Hepatocyte (in vitro differentiated cells): ENCODE measurements at regions not wholly inside any gene's neighbourhood (a gene's known extent, or its start where the extent isn't known, plus 50 kb on each side); places are given as distances from the start of the nearest gene placed in this dataset.

ENCODE experiments used
- DNase-seq: peaks from one replicate; pipeline ENCODE4 v3.0.0-alpha.2; 2016; ENCODE audit warnings: low spot score
- H2AFZ ChIP-seq: fragments of 200-600 bp; sonication (generic); 2 replicates; pipeline ENCODE4 v1.6.0; 2016; ENCODE audit warnings: antibody characterized with exemption, mild to moderate bottlenecking
- H3K27ac ChIP-seq: fragments of 200-600 bp; sonication (generic); 2 replicates; pipeline ENCODE4 v1.5.1; 2016; ENCODE audit warnings: mild to moderate bottlenecking
- H3K27me3 ChIP-seq: fragments of 200-600 bp; sonication (generic); 2 replicates; pipeline ENCODE4 v1.6.1; 2016
- H3K36me3 ChIP-seq: fragments of 200-600 bp; sonication (generic); replicated peaks from 2 replicates; pipeline ENCODE4 v1.5.1; 2016; ENCODE audit warnings: low read depth; ENCODE audit not compliant: insufficient read depth
- H3K4me1 ChIP-seq: fragments of 200-600 bp; sonication (generic); 2 replicates; pipeline ENCODE4 v1.5.1; 2016; ENCODE audit warnings: mild to moderate bottlenecking, moderate library complexity; ENCODE audit not compliant: insufficient read depth
- H3K4me2 ChIP-seq: fragments of 200-600 bp; sonication (generic); 2 replicates; pipeline ENCODE4 v1.6.0; 2016
- H3K4me3 ChIP-seq: fragments of 200-600 bp; sonication (generic); 2 replicates; pipeline ENCODE4 v1.5.1; 2016; ENCODE audit warnings: mild to moderate bottlenecking
- H3K79me2 ChIP-seq: fragments of 200-600 bp; sonication (generic); 2 replicates; pipeline ENCODE4 v1.6.0; 2017; ENCODE audit warnings: mild to moderate bottlenecking
- H3K9me2 ChIP-seq: fragments of 200-600 bp; sonication (generic); replicated peaks from 2 replicates; pipeline ENCODE4 v1.6.0; 2017; ENCODE audit warnings: mild to moderate bottlenecking; ENCODE audit not compliant: insufficient read depth
- H3K9me3 ChIP-seq: fragments of 200-600 bp; sonication (generic); 2 replicates; pipeline ENCODE4 v1.5.1; 2016; ENCODE audit warnings: low read depth, mild to moderate bottlenecking
- H4K20me1 ChIP-seq: fragments of 200-600 bp; sonication (generic); 2 replicates; pipeline ENCODE4 v1.6.0; 2016; ENCODE audit warnings: mild to moderate bottlenecking; ENCODE audit not compliant: insufficient read depth, poor library complexity, severe bottlenecking
- CTCF ChIP-seq: fragments of 200-600 bp; sonication (generic); IDR thresholded peaks from 2 replicates; pipeline ENCODE4 v1.5.1; 2016; ENCODE audit warnings: antibody characterized with exemption, mild to moderate bottlenecking; ENCODE audit not compliant: poor library complexity
- EZH2 ChIP-seq: fragments of 200-600 bp; sonication (generic); IDR thresholded peaks from 2 replicates; pipeline ENCODE4 v1.6.1; 2016; ENCODE audit warnings: antibody characterized with exemption, mild to moderate bottlenecking, borderline replicate concordance
- EZH2phosphoT487 ChIP-seq: fragments of 200-600 bp; sonication (generic); IDR thresholded peaks from one replicate; pipeline ENCODE4 v1.6.1; 2018; ENCODE audit warnings: antibody characterized with exemption, mild to moderate bottlenecking, low read depth, moderate library complexity; ENCODE audit not compliant: unreplicated experiment, severe bottlenecking
- WGBS: methylation state at CpG from one replicate; pipeline ENCODE4 v1.1.6; 2016; ENCODE audit warnings: low lambda C conversion rate; ENCODE audit errors: missing lambda C conversion rate; 5-methylcytosine and 5-hydroxymethylcytosine counted together

DNA sequence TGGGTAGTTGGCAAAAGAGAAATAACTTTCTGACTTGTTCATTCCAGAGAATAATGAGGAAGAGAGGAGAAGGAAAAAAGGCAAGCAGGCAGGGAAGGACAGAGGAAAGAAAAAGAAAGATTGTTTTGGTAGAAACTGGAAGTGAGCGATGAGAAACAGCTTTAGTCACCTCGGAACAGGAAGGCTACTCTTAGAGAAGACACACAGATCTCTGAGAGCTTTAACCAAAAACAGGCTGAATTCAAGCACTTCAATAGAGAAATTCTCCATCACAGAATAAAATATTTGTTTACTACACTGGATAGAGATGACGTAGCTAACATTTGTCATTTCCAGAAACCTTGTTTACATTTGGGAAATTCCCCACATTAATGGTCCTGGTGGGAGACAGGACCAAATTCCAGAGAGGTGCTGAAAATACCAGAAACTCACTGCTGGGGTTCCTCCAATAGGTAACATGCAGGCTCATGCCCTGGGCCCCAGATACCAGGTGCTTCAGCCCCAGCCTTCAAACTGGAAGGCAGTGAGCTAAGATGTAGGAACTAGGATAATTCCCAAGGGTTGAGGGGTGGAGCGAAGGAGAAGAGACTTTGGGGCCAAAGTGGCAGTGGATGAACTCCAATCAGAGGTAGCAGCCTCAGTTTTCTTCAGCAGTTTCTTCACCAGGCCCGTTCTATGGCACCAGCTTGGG lies 227.7 kb upstream of the GRAMD2B start:
- Histone ChIP-seq H3K36me3 (no peaks in the 10 kb centered on the region), H3K9me3 (no peaks in the 10 kb centered on the region), H3K9me2 (no peaks in the 10 kb centered on the region), H3K79me2 (no peaks in the 10 kb centered on the region), H3K4me2 (no peak overlapping the region), H3K4me3 (no peak overlapping the region), H3K27me3 (no peaks in the 10 kb centered on the region), H4K20me1 (no peaks in the 10 kb centered on the region), H2AFZ (no peak overlapping the region), H3K4me1 (no peaks in the 10 kb centered on the region), H3K27ac (peak overlapping the region; percentile 21)
- no peak for TF ChIP-seq EZH2phosphoT487
- no peak for DNase-seq
- WGBS, result 75% methylated on average over 5 of the region's 5 CpGs

- no peaks in the 10 kb centered on the region for H3K27me3 ChIP-seq
- no peak overlapping the region for H3K27ac ChIP-seq
- no peaks in the 10 kb centered on the region for H3K36me3 ChIP-seq
- H3K9me2 ChIP-seq, result no peaks in the 10 kb centered on the region
- no peaks in the 10 kb centered on the region for H3K79me2 ChIP-seq
- H4K20me1 ChIP-seq, result no peaks in the 10 kb centered on the region
- 38% methylated on average over 2 of the region's 2 CpGs for WGBS
- no peaks in the 10 kb centered on the region for H3K4me1 ChIP-seq
- H3K4me3 ChIP-seq, result no peak overlapping the region
- no peak for DNase-seq
- no peaks in the 10 kb centered on the region for H3K9me3 ChIP-seq
- no peak for TF ChIP-seq EZH2
- TF ChIP-seq EZH2phosphoT487, result no peak
- TF ChIP-seq CTCF, result no peak
- H3K4me2 ChIP-seq, result no peak overlapping the region
- H2AFZ ChIP-seq, result no peak overlapping the region
Observed at GRCh38 chr5:126198531-126198930, 224.7 kb upstream of the GRAMD2B start.

DNA sequence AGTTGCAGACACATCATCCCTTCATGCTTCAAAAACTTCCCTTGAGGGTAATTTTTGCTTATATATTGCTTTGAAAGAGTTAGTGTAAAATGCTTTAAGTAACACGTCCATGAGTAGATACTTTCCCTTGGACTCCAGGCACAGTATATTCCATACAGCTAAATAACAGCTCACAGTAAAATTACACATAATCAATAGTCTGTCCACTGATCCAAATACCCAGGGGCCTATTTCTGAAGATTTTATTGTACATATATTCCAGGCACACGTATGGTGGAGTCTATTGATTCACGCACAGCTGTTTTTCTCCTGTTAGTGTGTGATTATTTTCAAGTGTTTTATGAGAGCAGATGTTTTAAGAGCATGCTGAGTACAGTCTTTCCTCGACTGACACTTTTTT lies 223.7 kb upstream of the GRAMD2B start:
- Histone ChIP-seq H4K20me1 (no peaks in the 10 kb centered on the region), H2AFZ (no peak overlapping the region), H3K4me2 (no peak overlapping the region), H3K36me3 (no peaks in the 10 kb centered on the region), H3K4me1 (no peaks in the 10 kb centered on the region), H3K79me2 (no peaks in the 10 kb centered on the region), H3K4me3 (no peak overlapping the region), H3K9me2 (no peaks in the 10 kb centered on the region), H3K27me3 (no peaks in the 10 kb centered on the region), H3K27ac (no peak overlapping the region), H3K9me3 (no peaks in the 10 kb centered on the region)
- no peak for TF ChIP-seq CTCF
- TF ChIP-seq EZH2phosphoT487, result no peak
- no peak for TF ChIP-seq EZH2
- no peak for DNase-seq
- WGBS, result 63% methylated on average over 4 of the region's 4 CpGs

- H3K27me3 ChIP-seq, result no peaks in the 10 kb centered on the region
- no peaks in the 10 kb centered on the region for H3K9me3 ChIP-seq
- 70% methylated on average over 4 of the region's 4 CpGs for WGBS
- no peak overlapping the region for H2AFZ ChIP-seq
- no peak for TF ChIP-seq EZH2
- no peak for TF ChIP-seq EZH2phosphoT487
- TF ChIP-seq CTCF, result no peak
- DNase-seq, result no peak
- no peak overlapping the region for H3K4me2 ChIP-seq
- H3K4me1 ChIP-seq, result no peaks in the 10 kb centered on the region
- no peaks in the 10 kb centered on the region for H3K79me2 ChIP-seq
- no peaks in the 10 kb centered on the region for H4K20me1 ChIP-seq
- no peak overlapping the region for H3K27ac ChIP-seq
- no peak overlapping the region for H3K4me3 ChIP-seq
- no peaks in the 10 kb centered on the region for H3K9me2 ChIP-seq
- H3K36me3 ChIP-seq, result no peaks in the 10 kb centered on the region
Observed at GRCh38 chr5:126208691-126209090, 214.5 kb upstream of the GRAMD2B start.
